ENCODE measurements at regions not wholly inside any gene's neighbourhood (a gene's known extent, or its start where the extent isn't known, plus 50 kb on each side); places are given as distances from the start of the nearest gene placed in this dataset.

- no peaks in the 10 kb centered on the region for H3K36me3 ChIP-seq
- intact Hi-C loops (cut with DNase I) = no loop called here
- no peaks in the 10 kb centered on the region for H3K27me3 ChIP-seq (ENCODE audit: low read depth)
- no peak overlapping the region for H3K27ac ChIP-seq
- no peak overlapping the region for H3K4me3 ChIP-seq
- ATAC-seq (no peak), DNase-seq (no peak)
- no peaks in the 10 kb centered on the region for H3K4me1 ChIP-seq
- H3K9me3 ChIP-seq = no peaks in the 10 kb centered on the region
- TF ChIP-seq, protein P1, sequence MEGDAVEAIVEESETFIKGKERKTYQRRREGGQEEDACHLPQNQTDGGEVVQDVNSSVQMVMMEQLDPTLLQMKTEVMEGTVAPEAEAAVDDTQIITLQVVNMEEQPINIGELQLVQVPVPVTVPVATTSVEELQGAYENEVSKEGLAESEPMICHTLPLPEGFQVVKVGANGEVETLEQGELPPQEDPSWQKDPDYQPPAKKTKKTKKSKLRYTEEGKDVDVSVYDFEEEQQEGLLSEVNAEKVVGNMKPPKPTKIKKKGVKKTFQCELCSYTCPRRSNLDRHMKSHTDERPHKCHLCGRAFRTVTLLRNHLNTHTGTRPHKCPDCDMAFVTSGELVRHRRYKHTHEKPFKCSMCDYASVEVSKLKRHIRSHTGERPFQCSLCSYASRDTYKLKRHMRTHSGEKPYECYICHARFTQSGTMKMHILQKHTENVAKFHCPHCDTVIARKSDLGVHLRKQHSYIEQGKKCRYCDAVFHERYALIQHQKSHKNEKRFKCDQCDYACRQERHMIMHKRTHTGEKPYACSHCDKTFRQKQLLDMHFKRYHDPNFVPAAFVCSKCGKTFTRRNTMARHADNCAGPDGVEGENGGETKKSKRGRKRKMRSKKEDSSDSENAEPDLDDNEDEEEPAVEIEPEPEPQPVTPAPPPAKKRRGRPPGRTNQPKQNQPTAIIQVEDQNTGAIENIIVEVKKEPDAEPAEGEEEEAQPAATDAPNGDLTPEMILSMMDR (IDR thresholded peaks at IDR 0.05) = no peak
Observed at GRCh38 chr9:27755846-27756245, 182.6 kb upstream of the C9orf72 start.

DNA sequence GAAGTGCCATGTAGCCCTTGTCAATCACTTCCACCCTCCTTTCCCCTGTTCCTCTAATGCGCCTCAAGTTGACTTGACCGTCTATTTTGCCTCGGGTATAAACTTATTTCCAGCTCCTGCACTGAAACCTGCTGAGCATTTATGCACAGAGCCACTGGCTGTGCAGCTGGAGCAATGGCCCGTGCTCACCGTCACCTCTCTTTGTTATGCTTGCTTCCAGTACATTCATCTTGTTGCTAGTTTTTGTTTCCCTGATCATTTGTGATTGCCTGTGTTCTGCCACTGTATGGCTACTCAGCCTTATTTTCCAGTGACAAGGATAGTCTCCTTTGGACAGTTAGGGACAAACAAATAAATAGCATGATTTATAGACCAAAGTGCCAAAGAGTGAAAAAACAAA lies 183.1 kb upstream of the C9orf72 start:
- ATAC-seq (no peak), DNase-seq (no peak)
- intact Hi-C loops (cut with DNase I) = no loop called here
- H3K4me3 ChIP-seq = no peak overlapping the region
- TF ChIP-seq, protein P1 (IDR thresholded peaks at IDR 0.05) = no peak
- no peaks in the 10 kb centered on the region for H3K9me3 ChIP-seq
- H3K4me1 ChIP-seq = no peaks in the 10 kb centered on the region
- no peaks in the 10 kb centered on the region for H3K36me3 ChIP-seq
- no peak overlapping the region for H3K27ac ChIP-seq
- H3K27me3 ChIP-seq (ENCODE audit: low read depth) = no peaks in the 10 kb centered on the region

- Histone ChIP-seq H3K4me1 (no peaks in the 10 kb centered on the region), H3K4me3 (no peak overlapping the region), H3K9me3 (no peaks in the 10 kb centered on the region), H3K27ac (no peak overlapping the region), H3K36me3 (no peaks in the 10 kb centered on the region), H3K27me3 (ENCODE audit: low read depth) (no peaks in the 10 kb centered on the region)
- intact Hi-C loops (cut with DNase I) = no loop called here
- TF ChIP-seq, protein P1 (IDR thresholded peaks at IDR 0.05) = no peak
- DNase-seq (no peak), ATAC-seq (no peak)
Observed at GRCh38 chr9:27763831-27764230, 190.6 kb upstream of the C9orf72 start.

DNA sequence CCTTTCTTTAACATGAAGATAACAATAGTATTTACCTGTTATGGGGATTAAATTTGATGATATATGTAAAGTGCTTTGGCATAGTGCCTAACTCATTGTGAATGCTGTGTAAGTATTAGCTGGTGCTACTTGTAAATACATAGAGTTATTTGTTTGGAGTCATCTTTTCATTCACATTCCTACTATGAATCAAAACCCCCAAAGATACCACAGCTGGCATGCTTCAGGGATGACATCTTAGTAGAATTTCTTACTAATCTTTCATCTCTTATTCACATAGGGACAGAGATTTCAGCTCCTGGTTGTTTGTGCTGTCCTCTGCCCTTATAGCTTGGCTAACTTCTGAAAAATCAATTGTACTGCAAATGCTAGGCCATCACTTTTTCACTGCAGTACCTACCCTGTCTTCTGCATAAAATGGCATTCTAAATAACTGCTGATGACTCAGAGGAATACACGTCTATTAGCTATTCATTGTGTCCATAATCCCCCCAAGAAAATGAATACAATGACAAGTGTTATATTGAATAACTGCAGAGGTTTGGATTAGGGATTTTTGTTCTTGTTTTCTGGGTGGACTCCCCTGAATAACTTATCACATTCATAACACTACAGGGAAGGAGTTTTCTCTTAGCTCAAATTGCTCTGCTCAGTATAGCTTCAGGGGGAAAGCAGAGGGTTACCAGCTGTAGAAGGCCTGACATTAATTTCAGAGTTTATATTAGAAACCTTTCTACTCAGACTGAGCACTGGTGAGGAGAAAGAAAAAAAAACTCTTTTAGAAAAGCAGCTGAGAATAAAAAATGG lies 192.2 kb upstream of the C9orf72 start:
- DNase-seq (no peak), ATAC-seq (no peak)
- TF ChIP-seq, protein P1 (IDR thresholded peaks at IDR 0.05) = no peak
- Histone ChIP-seq H3K27ac (no peak overlapping the region), H3K4me3 (no peak overlapping the region), H3K9me3 (no peaks in the 10 kb centered on the region), H3K36me3 (no peaks in the 10 kb centered on the region), H3K27me3 (ENCODE audit: low read depth) (no peaks in the 10 kb centered on the region), H3K4me1 (no peaks in the 10 kb centered on the region)
- intact Hi-C loops (cut with DNase I) = no loop called here

GRCh38 chr9:27766073-27766835 lies 193.0 kb upstream of the C9orf72 start:
- DNase-seq = no peak
- TF ChIP-seq, protein P1 (IDR thresholded peaks at IDR 0.05) = no peak
- H3K27ac ChIP-seq = no peak overlapping the region
- no peaks in the 10 kb centered on the region for H3K9me3 ChIP-seq
- H3K4me3 ChIP-seq = no peak overlapping the region
- H3K4me1 ChIP-seq = no peaks in the 10 kb centered on the region
- ATAC-seq = no peak
- H3K36me3 ChIP-seq = no peaks in the 10 kb centered on the region
- intact Hi-C loops (cut with DNase I) = no loop called here
- H3K27me3 ChIP-seq (ENCODE audit: low read depth) = no peaks in the 10 kb centered on the region
